Stimulated activated CD8-positive, alpha-beta memory T cell treated with anti-CD3 and anti-CD28 coated beads, Interleukin-15, amount 100 ng/mL, for 1 hour (primary cell): ENCODE measurements at regions not wholly inside any gene's neighbourhood (a gene's known extent, or its start where the extent isn't known, plus 50 kb on each side); places are given as distances from the start of the nearest gene placed in this dataset.
"Not testable (repeated sequence)": the region's sequence is repeated elsewhere in the genome, so short reads cannot be mapped to it uniquely, and the experiment has no call there.

Experiments
- DNase-seq: peaks from one replicate; pipeline ENCODE4 v3.0.0-alpha.2; 2020; ENCODE audit warnings: low read depth

GRCh38 chr5:50898966-50899365, 232.5 kb downstream of the PARP8 start:
- no peak for DNase-seq

- no peak for DNase-seq
These were observed 234.6 kb downstream of the PARP8 start for GRCh38 chr5:50900952-50901510.

GRCh38 chr5:50903651-50904050, 237.2 kb downstream of the PARP8 start:
- no peak for DNase-seq

GRCh38 chr5:50905996-50906570, 239.6 kb downstream of the PARP8 start:
- DNase-seq: no peak

GRCh38 chr5:50920160-50920559, 253.7 kb downstream of the PARP8 start:
- not testable (repeated sequence) for DNase-seq

GRCh38 chr5:50921366-50922133, 255.1 kb downstream of the PARP8 start:
- no peak for DNase-seq

GRCh38 chr5:50922134-50922941, 255.9 kb downstream of the PARP8 start:
- DNase-seq: not testable (repeated sequence)

GRCh38 chr5:50922942-50923767, 256.7 kb downstream of the PARP8 start:
- no peak for DNase-seq

- DNase-seq: no peak
These were observed 257.5 kb downstream of the PARP8 start for GRCh38 chr5:50923768-50924494.

GRCh38 chr5:50927953-50928352, 261.5 kb downstream of the PARP8 start:
- DNase-seq: no peak

- DNase-seq: no peak
These were observed 262.7 kb downstream of the PARP8 start for GRCh38 chr5:50929174-50929573.

- DNase-seq: no peak
These were observed 267.9 kb downstream of the PARP8 start for GRCh38 chr5:50934343-50934742.

GRCh38 chr5:50945139-50945538, 278.7 kb downstream of the PARP8 start:
- no peak for DNase-seq

- DNase-seq: no peak
These were observed 281.7 kb downstream of the PARP8 start for GRCh38 chr5:50947906-50948683.

GRCh38 chr5:50953290-50953689, 286.9 kb downstream of the PARP8 start:
- no peak for DNase-seq

- no peak for DNase-seq
These were observed 292.5 kb downstream of the PARP8 start for GRCh38 chr5:50958852-50959457.

GRCh38 chr5:50962934-50963872, 296.8 kb downstream of the PARP8 start:
- DNase-seq: peak; percentile 21

GRCh38 chr5:50963971-50964745, 297.7 kb downstream of the PARP8 start:
- no peak for DNase-seq
